Activated CD4-positive, alpha-beta T cell treated with anti-CD3 and anti-CD28 coated beads for 4 hours (primary cell): ENCODE measurements at regions not wholly inside any gene's neighbourhood (a gene's known extent, or its start where the extent isn't known, plus 50 kb on each side); places are given as distances from the start of the nearest gene placed in this dataset.
"Not testable (repeated sequence)": the region's sequence is repeated elsewhere in the genome, so short reads cannot be mapped to it uniquely, and the experiment has no call there.

ENCODE experiments used
- DNase-seq, 2 donors: peaks; one replicate each; pipeline ENCODE4 v3.0.0-alpha.2; 2020

- DNase-seq, result no peak
Measured at GRCh38 chr2:82355622-82356021, 2051.1 kb upstream of the LRRTM1 start.

DNA sequence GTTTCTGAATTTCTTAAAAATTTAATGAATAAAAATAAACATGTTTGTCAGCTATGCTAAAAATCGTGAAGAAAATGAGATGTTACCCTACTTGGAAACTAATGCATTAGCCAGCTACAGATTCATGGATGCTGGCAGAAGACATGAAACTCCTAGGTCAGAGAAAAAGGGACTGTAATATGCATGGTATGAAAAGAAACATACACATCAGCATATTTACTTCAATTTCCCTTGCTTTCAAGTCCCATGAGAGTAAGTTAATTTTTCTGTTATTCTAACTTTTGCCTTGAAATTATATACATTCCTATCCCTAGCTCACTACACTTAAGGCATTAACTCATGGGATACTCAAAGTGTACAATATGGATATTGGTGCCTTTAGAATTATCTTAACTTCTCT is 2041.4 kb upstream of the LRRTM1 start:
- no peak for DNase-seq

GRCh38 chr2:82344670-82345069 is 2040.1 kb upstream of the LRRTM1 start:
- no peak for DNase-seq

- DNase-seq, result no peak
Measured at GRCh38 chr2:82342356-82342755, 2037.8 kb upstream of the LRRTM1 start.

GRCh38 chr2:82340578-82341053 is 2036.1 kb upstream of the LRRTM1 start:
- no peak for DNase-seq

DNA sequence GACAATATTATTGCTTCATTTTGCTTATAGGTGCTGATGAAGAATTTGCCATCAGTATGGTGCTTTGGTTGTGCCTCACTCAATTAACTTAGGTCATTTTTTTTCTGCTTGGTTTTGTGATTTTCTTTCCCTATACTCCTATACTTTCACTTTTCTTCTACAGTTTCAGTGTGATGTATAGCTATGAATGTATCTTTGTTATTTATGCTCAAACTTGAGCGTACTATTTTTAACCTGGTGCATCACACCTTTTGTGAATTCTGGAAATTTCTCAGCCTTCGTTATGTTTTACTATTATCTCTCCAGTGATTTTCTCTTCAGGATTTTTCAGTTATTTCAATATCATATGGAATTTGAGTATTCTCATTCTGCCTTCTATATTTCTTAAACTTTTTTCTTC is 2035.3 kb upstream of the LRRTM1 start:
- no peak for DNase-seq

DNA sequence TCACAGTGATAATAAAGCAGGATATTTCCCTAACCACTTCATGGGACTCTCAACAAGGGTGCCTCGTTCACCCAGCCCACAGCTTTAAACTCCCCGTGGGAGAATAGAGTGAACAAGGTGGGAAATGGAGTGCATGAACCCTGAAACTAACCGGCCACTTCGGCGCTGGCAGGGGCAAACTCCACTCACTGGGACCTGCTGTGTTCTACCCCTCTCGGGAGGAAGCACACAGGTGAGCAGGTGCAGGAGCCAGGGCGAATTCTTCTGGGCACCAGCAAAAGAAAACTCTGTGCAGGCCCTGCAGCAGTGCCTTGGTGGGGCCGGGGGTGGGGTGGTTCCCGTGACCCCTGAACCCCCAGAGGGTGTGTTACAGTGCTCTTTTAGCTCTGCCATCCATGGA is 2029.1 kb upstream of the LRRTM1 start:
- DNase-seq, result no peak

DNA sequence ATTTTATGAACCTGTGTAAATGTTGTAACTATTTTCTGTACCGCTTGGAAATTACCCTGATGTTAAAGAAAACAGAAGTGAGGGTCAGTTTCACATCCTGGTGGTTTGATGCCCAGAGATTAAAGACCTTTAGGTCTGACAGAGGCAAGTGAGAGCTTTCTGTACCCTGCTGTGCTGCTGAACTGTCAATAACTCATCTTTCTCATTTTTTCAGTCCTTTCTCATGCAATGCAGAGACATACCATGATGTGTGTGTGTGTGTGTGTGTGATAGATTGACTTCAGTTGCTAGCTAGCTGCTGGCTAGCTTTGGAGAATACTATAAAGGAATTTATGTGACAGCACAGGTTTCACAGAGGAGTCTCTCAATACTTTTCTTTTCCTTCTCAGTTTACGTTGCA is 2025.6 kb upstream of the LRRTM1 start:
- no peak for DNase-seq

- DNase-seq, result not testable (repeated sequence)
Measured at GRCh38 chr2:82326180-82326767, 2021.7 kb upstream of the LRRTM1 start.

DNA sequence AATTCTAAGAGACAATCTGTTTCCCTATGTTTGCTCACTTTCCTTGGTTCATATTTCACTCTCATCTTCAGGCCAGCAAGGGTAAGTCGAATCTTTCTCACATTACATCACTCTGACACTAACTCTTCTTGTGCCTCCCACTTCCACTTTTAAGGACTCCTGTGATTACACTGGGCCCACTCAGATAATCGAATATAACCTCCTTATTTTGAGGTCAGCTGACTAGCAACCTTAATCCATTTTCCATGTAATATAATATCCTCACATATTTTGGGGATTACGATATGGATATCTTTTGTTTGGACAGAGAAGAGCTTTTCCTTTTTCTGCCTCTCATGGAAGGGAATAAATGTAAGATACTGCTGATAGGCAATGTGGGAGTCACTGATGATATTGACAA is 2015.7 kb upstream of the LRRTM1 start:
- DNase-seq, result no peak

DNA sequence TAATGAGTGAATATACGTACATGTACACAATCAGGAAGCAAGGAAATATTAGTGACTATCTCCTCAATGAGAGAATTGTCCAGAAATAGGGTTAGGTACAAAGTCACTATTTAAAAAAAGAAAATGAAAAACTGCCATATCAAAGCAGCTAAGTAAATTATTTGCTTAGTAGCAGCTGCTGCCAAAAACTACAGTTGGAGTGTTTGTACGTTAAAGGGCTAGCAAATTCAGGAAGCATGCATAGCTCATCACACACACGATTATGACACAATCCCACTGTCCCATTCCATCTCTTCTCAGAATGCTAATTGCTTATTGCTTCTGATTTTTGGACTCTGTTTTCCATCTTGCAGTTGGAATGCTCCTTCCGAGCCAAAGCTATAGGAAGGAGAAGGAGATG is 2012.5 kb upstream of the LRRTM1 start:
- DNase-seq, result no peak

DNA sequence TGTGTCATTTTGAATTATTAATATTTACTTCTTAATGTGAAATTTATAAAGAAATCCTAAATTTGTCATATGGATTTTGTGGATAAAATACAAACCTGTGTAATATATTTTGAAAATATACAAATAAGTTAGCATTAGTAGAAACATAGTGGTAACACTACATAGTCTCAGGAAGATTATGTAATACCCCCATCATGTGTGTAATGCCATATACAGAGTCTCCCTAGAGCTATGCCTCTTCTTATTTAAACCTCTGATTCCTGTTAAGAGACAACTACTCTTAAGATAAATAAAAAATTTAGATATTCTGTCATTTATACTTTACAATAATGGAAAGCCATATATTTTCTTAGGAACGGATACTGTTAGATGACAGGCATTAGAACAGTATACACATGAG is 2012.0 kb upstream of the LRRTM1 start:
- DNase-seq, result no peak

DNA sequence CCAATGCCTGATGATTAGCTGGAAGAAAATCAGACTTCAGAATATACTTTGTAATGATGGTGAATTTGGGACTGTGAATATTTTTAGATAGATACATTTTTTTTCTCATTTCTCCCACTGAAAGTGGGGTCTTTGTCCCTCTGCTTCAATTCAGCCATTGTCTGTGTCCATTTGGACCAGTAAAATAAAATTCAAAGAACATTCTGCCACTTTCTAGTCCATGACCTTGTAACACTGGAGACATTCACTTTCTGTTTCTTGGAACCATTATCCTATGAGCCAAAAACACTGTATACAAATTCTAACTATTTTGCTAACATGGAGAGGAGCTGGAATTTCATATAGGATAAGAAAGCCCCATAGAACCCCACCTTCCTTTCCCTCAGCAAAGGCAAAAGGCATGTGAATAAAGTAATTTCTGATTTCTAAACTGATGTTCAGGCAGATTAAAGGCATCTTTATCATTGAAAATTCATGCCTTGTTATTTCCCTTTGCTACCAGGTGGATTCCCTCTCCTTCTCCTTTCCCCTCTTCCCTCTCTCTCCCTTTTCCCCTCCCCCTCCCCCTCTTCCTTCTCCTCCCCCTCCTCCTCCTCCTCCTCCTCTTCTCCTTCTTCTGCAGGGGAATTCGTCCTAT is 2010.4 kb upstream of the LRRTM1 start:
- no peak for DNase-seq

DNA sequence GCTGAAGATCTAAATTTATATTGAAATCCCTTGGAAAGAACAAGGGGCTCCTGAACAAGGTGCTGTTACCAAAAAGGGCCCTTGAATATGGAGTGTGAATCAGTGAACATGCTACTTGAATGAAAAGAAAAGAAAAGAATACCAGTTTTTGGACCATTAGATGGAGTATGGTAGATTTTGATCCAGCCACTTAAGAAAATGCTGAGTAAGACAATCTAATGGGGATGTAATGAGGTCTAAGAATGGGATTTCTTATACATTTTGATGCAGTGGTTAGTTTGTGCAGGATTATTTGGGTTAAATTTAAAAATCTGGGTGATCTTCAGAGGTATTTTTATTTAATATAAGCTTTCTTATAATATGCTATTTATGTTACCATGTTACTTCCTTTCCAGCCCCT is 2003.0 kb upstream of the LRRTM1 start:
- no peak for DNase-seq

GRCh38 chr2:82301506-82301905 is 1997.0 kb upstream of the LRRTM1 start:
- no peak for DNase-seq

DNA sequence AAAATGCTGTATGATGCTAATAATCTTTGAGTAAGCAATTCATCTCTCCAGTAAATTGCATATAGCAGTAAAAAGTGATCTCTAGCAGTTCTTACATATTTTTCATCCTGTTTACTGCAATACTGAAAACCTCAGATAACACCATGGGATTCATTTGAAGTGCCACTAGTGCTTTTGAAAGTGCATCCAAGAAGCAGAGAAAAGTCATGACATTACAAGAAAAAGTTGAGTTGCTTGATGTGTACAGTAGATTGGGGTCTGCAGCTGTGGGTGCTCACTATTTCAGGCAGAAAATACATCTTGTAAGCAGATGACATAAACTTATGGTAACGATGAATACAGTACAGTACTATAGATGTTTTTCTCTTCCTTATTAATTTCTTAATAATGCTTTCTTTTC is 1984.9 kb upstream of the LRRTM1 start:
- DNase-seq, result no peak

GRCh38 chr2:82283075-82283474 is 1978.5 kb upstream of the LRRTM1 start:
- no peak for DNase-seq

- DNase-seq, result no peak
Measured at GRCh38 chr2:82282111-82282882, 1977.7 kb upstream of the LRRTM1 start.

DNA sequence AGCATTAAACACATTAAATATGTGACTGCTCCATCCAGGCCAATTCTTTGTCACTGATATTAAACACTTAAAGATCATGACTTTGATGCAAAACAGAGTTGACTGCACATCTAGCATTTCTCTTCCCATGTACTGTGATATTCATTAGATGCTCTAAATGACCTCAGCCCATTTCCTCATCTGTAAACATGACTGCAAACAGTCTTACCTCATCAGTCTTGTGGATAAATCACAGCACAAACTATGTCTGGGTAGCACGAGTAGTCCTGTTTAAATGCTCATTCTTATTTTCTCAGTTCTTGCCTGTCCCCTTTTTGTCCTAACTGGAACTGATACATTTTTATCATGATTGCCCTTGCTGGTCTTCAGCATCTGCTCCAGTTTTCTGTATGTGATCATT is 1974.8 kb upstream of the LRRTM1 start:
- DNase-seq, result no peak

- DNase-seq, result no peak
Measured at GRCh38 chr2:82278416-82278815, 1973.9 kb upstream of the LRRTM1 start.

DNA sequence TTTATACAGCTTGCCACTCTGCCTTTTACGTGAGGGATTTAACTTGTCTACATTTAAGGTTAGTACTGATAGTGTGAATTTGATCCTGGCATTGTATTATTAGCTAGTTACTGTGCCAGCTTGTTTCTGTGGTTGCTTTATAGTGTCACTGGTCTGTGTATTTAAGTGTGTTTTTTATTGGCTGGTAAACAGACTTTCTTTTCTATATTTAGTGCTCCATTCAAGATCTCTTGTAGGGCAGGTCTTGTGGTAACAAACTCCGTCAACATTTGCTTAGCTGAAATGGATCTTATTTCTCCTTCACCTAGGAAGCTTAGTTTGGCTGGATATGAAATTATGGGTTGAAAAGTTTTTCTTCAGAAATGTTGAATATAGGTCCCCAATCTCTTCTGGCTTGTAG is 1971.0 kb upstream of the LRRTM1 start:
- no peak for DNase-seq

DNA sequence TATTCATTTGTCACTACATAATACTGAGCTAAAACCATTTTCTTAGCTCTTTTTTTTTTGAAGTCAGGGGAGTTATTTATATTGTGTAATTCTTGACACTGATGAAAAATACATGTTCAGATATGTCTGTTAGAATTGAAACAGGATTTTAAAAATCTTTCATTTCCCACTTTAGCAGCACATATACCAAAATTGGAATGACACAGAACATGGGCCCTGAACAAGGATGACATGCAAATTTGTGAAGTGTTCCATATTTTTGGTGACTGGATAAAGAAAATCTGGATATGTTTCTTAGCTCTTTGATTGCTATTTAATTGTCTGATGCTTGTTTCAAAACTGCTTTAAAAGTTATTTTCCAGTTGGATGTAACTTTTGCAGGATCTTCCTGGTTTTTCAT is 1963.9 kb upstream of the LRRTM1 start:
- no peak for DNase-seq

GRCh38 chr2:82260521-82260920 is 1956.0 kb upstream of the LRRTM1 start:
- no peak for DNase-seq

GRCh38 chr2:82259551-82259950 is 1955.0 kb upstream of the LRRTM1 start:
- no peak for DNase-seq
